HL-60 (cell line): ENCODE measurements at regions not wholly inside any gene's neighbourhood (a gene's known extent, or its start where the extent isn't known, plus 50 kb on each side); places are given as distances from the start of the nearest gene placed in this dataset.

ENCODE experiments used
- DNase-seq, 2 experiments: peaks; one replicate each; pipeline ENCODE4 v3.0.0-alpha.2; 2010 to 2020; ENCODE audit warnings: low read depth in 1 of 2, low spot score in 1 of 2
- H3K27ac ChIP-seq: fragments of 250-450 bp; sonication (Bioruptor Pico); replicated peaks from 2 replicates; pipeline ENCODE4 v1.5.1; 2020; ENCODE audit warnings: mild to moderate bottlenecking, moderate library complexity
- H3K27me3 ChIP-seq: fragments of 250-450 bp; sonication (Bioruptor Pico); 2 replicates; pipeline ENCODE4 v1.5.1; 2021; ENCODE audit warnings: mild to moderate bottlenecking, moderate library complexity; ENCODE audit not compliant: insufficient read depth, poor library complexity, severe bottlenecking
- H3K4me3 ChIP-seq: replicated peaks from 2 replicates; pipeline ENCODE4 v1.5.1; 2011; ENCODE audit warnings: mild to moderate bottlenecking, control low read depth, low read length; ENCODE audit not compliant: insufficient read depth
- CTCF ChIP-seq: IDR thresholded peaks from one replicate; pipeline ENCODE4 v1.5.1; 2011; ENCODE audit warnings: low read length, control low read depth, inconsistent platforms; ENCODE audit not compliant: insufficient read depth
- GABPA ChIP-seq: IDR thresholded peaks from 2 replicates; pipeline ENCODE4 v1.6.1; 2012; ENCODE audit warnings: low read depth
- POLR2AphosphoS5 ChIP-seq: IDR thresholded peaks from 2 replicates; pipeline ENCODE4 v1.6.1; 2012; ENCODE audit warnings: low read depth
- REST ChIP-seq: IDR thresholded peaks from 2 replicates; pipeline ENCODE4 v1.6.1; 2012; ENCODE audit warnings: low read depth; ENCODE audit not compliant: insufficient replicate concordance
- SPI1 ChIP-seq: IDR thresholded peaks from 2 replicates; pipeline ENCODE4 v1.6.1; 2012; ENCODE audit warnings: low read depth, mild to moderate bottlenecking, borderline replicate concordance

GRCh38 chr13:21849323-21849722 is 178.4 kb downstream of the FGF9 start:
- H3K27ac ChIP-seq, result no peak overlapping the region
- H3K27me3 ChIP-seq, result no peaks in the 10 kb centered on the region
- peak in 1 of 2 experiments; percentile 4 for DNase-seq
- TF ChIP-seq CTCF (peak; percentile 29), GABPA (no peak)
- no peak overlapping the region for H3K4me3 ChIP-seq

- no peak overlapping the region for H3K4me3 ChIP-seq
- H3K27me3 ChIP-seq, result no peaks in the 10 kb centered on the region
- DNase-seq, result no peak
- no peak overlapping the region for H3K27ac ChIP-seq
- TF ChIP-seq GABPA (no peak), REST (no peak), POLR2AphosphoS5 (no peak)
Observed at GRCh38 chr13:21850013-21851006, 179.4 kb downstream of the FGF9 start.

- H3K27ac ChIP-seq, result no peak overlapping the region
- no peak for DNase-seq
- TF ChIP-seq CTCF (no peak), POLR2AphosphoS5 (no peak), REST (no peak), GABPA (no peak), SPI1 (no peak)
- H3K27me3 ChIP-seq, result no peaks in the 10 kb centered on the region
- no peak overlapping the region for H3K4me3 ChIP-seq
Observed at GRCh38 chr13:21852043-21852442, 181.2 kb downstream of the FGF9 start.

- Histone ChIP-seq H3K4me3 (no peak overlapping the region), H3K27ac (no peak overlapping the region), H3K27me3 (no peaks in the 10 kb centered on the region)
- TF ChIP-seq REST (no peak), CTCF (no peak), POLR2AphosphoS5 (no peak), GABPA (no peak)
- DNase-seq, result no peak
Observed at GRCh38 chr13:21853779-21854178, 182.9 kb downstream of the FGF9 start.
